ENCODE measurements at regions not wholly inside any gene's neighbourhood (a gene's known extent, or its start where the extent isn't known, plus 50 kb on each side); places are given as distances from the start of the nearest gene placed in this dataset.

DNA sequence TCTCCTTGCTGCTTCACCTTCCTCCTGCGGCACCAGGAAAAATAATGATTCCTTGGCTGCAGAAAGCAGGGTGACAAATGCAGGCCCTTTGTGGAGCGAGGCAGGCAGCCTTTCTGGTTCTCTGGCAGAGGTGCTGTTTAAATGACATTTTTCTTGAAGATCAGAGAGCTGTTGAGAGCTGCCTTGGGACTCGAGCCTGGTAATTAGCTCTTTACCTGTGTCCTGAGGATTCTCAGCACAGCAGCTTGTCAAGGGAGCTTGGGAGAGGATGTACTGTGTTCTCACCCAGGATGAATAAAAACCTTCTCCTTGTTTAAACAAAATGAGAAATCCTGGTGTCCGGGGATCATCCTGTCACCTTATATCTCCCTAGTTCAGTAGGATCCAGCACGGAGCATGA, 204.0 kb downstream of the AACS start:
- TF ChIP-seq, protein P1, sequence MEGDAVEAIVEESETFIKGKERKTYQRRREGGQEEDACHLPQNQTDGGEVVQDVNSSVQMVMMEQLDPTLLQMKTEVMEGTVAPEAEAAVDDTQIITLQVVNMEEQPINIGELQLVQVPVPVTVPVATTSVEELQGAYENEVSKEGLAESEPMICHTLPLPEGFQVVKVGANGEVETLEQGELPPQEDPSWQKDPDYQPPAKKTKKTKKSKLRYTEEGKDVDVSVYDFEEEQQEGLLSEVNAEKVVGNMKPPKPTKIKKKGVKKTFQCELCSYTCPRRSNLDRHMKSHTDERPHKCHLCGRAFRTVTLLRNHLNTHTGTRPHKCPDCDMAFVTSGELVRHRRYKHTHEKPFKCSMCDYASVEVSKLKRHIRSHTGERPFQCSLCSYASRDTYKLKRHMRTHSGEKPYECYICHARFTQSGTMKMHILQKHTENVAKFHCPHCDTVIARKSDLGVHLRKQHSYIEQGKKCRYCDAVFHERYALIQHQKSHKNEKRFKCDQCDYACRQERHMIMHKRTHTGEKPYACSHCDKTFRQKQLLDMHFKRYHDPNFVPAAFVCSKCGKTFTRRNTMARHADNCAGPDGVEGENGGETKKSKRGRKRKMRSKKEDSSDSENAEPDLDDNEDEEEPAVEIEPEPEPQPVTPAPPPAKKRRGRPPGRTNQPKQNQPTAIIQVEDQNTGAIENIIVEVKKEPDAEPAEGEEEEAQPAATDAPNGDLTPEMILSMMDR (IDR thresholded peaks at IDR 0.05 in 8 of 11, conservative IDR thresholded peaks at IDR 0.05 in 3 of 11): no peak
- no peak for TF ChIP-seq POLR2A (IDR thresholded peaks at IDR 0.05)
